GM23338 (cell line): ENCODE measurements at regions not wholly inside any gene's neighbourhood (a gene's known extent, or its start where the extent isn't known, plus 50 kb on each side); places are given as distances from the start of the nearest gene placed in this dataset.

Experiments
- ATAC-seq: fragments of 200-7000 bp; cut with Tn5 transposase; 3 replicates; pipeline ENCODE4 v1.9.1; 2020
- DNase-seq: peaks from one replicate; pipeline ENCODE4 v3.0.0-alpha.2; 2015; ENCODE audit warnings: low spot score
- H2AFZ ChIP-seq: fragments of 200-600 bp; sonication (generic); 2 replicates; pipeline ENCODE4 v1.8.0; 2016; ENCODE audit warnings: antibody characterized with exemption, mild to moderate bottlenecking, moderate library complexity
- H3F3A ChIP-seq: fragments of 200-600 bp; sonication (generic); replicated peaks from 2 replicates; pipeline ENCODE4 v1.8.0; 2017; ENCODE audit warnings: antibody characterized with exemption, mixed run types, low read depth
- H3K27ac ChIP-seq: fragments of 200-600 bp; sonication (generic); 2 replicates; pipeline ENCODE4 v1.6.1; 2016; ENCODE audit warnings: low read depth
- H3K27me3 ChIP-seq: fragments of 200-600 bp; sonication (generic); 2 replicates; pipeline ENCODE4 v1.8.0; 2016; ENCODE audit warnings: mild to moderate bottlenecking, mixed run types, moderate library complexity; ENCODE audit not compliant: insufficient read depth
- H3K36me3 ChIP-seq: fragments of 200-600 bp; sonication (generic); 2 replicates; pipeline ENCODE4 v1.8.0; 2016; ENCODE audit warnings: mild to moderate bottlenecking; ENCODE audit not compliant: insufficient read depth
- H3K4me1 ChIP-seq: fragments of 200-600 bp; sonication (generic); 2 replicates; pipeline ENCODE4 v1.8.0; 2016; ENCODE audit warnings: mild to moderate bottlenecking, moderate library complexity; ENCODE audit not compliant: insufficient read depth
- H3K4me2 ChIP-seq: fragments of 200-600 bp; sonication (generic); 2 replicates; pipeline ENCODE4 v1.7.1; 2017; ENCODE audit warnings: mixed run types
- H3K4me3 ChIP-seq: fragments of 200-600 bp; sonication (generic); 2 replicates; pipeline ENCODE4 v1.6.1; 2016; ENCODE audit warnings: mixed run types
- H3K79me2 ChIP-seq: fragments of 200-600 bp; sonication (generic); replicated peaks from 2 replicates; pipeline ENCODE4 v1.8.0; 2017; ENCODE audit warnings: mild to moderate bottlenecking; ENCODE audit not compliant: insufficient read depth
- H3K9me2 ChIP-seq: fragments of 200-600 bp; sonication (generic); 2 replicates; pipeline ENCODE4 v1.8.0; 2017; ENCODE audit not compliant: insufficient read depth
- H4K20me1 ChIP-seq: fragments of 200-600 bp; sonication (generic); replicated peaks from 2 replicates; pipeline ENCODE4 v1.8.0; 2017; ENCODE audit warnings: mild to moderate bottlenecking; ENCODE audit not compliant: insufficient read depth
- H3K27ac Mint-ChIP-seq: 2 replicates; pipeline ENCODE4 v1.8.0; 2020; ENCODE audit warnings: inconsistent platforms, mild to moderate bottlenecking, moderate library complexity, mixed read lengths
- H3K27me3 Mint-ChIP-seq: 3 replicates; pipeline ENCODE4 v1.8.0; 2022; ENCODE audit warnings: low read depth, mild to moderate bottlenecking, moderate library complexity, mixed read lengths, inconsistent platforms; ENCODE audit not compliant: insufficient read depth, poor library complexity
- H3K36me3 Mint-ChIP-seq: 3 replicates; pipeline ENCODE4 v1.8.0; 2021; ENCODE audit warnings: low read depth, mild to moderate bottlenecking, inconsistent platforms, moderate library complexity, mixed read lengths
- H3K4me1 Mint-ChIP-seq: 3 replicates; pipeline ENCODE4 v1.8.0; 2020; ENCODE audit warnings: mild to moderate bottlenecking, inconsistent platforms, mixed read lengths
- H3K4me3 Mint-ChIP-seq: 3 replicates; pipeline ENCODE4 v1.8.0; 2021; ENCODE audit warnings: moderate library complexity, mild to moderate bottlenecking, inconsistent platforms, mixed read lengths
- H3K9me3 Mint-ChIP-seq: 3 replicates; pipeline ENCODE4 v1.8.0; 2020; ENCODE audit warnings: moderate library complexity, mild to moderate bottlenecking, inconsistent platforms, mixed read lengths
- ETS1 ChIP-seq: IDR thresholded peaks from 2 replicates; pipeline ENCODE4 v1.6.1; 2016; ENCODE audit warnings: antibody characterized with exemption
- EZH2 ChIP-seq: fragments of 200-600 bp; sonication (generic); IDR thresholded peaks from one replicate; pipeline ENCODE4 v1.8.0; 2017; ENCODE audit warnings: antibody characterized with exemption, mild to moderate bottlenecking, low read depth; ENCODE audit not compliant: unreplicated experiment
- EZH2phosphoT487 ChIP-seq: fragments of 200-600 bp; sonication (generic); IDR thresholded peaks from one replicate; pipeline ENCODE4 v1.8.1; 2018; ENCODE audit warnings: antibody characterized with exemption; ENCODE audit not compliant: unreplicated experiment
- REST ChIP-seq: IDR thresholded peaks from one replicate; pipeline ENCODE4 v1.6.1; 2018; ENCODE audit warnings: antibody characterized with exemption; ENCODE audit not compliant: unreplicated experiment
- STAT1 ChIP-seq: IDR thresholded peaks from one replicate; pipeline ENCODE4 v1.6.1; 2016; ENCODE audit warnings: antibody characterized with exemption; ENCODE audit not compliant: unreplicated experiment
- ZNF114 ChIP-seq: fragments of 250-450 bp; sonication (Bioruptor Pico); IDR thresholded peaks from 2 replicates; pipeline ENCODE4 v1.5.0; 2020; ENCODE audit warnings: mild to moderate bottlenecking, moderate library complexity
- ZNF331 ChIP-seq: fragments of 250-450 bp; sonication (Bioruptor Pico); IDR thresholded peaks from 2 replicates; pipeline ENCODE4 v1.5.0; 2020; ENCODE audit warnings: low read depth, mild to moderate bottlenecking, moderate library complexity
- TF ChIP-seq, protein P1 (sequence below): fragments of 250-450 bp; sonication (Bioruptor Pico); IDR thresholded peaks from 2 replicates; pipeline ENCODE4 v1.5.0; 2020; ENCODE audit warnings: mild to moderate bottlenecking, moderate library complexity

DNA sequence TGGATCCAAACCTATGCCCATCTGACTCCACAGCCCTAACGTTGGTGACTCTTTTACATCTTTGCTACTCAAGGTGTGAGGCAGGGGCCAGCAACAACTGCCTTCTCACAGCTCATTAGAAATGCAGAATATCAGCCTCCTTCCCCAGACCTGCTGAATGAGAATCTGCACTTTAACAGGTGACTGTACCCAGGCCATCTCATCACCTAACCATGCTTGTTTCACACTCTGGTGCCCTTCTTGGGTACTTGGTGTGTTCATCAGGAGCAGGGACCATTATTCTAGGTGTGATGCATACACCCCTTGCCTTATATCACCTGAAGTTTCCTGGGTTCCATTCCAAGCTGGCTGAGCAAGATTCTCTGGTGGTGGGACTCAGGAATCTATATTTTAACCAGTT is 196.3 kb upstream of the LMCD1 start (continued):
- TF ChIP-seq, protein P1, sequence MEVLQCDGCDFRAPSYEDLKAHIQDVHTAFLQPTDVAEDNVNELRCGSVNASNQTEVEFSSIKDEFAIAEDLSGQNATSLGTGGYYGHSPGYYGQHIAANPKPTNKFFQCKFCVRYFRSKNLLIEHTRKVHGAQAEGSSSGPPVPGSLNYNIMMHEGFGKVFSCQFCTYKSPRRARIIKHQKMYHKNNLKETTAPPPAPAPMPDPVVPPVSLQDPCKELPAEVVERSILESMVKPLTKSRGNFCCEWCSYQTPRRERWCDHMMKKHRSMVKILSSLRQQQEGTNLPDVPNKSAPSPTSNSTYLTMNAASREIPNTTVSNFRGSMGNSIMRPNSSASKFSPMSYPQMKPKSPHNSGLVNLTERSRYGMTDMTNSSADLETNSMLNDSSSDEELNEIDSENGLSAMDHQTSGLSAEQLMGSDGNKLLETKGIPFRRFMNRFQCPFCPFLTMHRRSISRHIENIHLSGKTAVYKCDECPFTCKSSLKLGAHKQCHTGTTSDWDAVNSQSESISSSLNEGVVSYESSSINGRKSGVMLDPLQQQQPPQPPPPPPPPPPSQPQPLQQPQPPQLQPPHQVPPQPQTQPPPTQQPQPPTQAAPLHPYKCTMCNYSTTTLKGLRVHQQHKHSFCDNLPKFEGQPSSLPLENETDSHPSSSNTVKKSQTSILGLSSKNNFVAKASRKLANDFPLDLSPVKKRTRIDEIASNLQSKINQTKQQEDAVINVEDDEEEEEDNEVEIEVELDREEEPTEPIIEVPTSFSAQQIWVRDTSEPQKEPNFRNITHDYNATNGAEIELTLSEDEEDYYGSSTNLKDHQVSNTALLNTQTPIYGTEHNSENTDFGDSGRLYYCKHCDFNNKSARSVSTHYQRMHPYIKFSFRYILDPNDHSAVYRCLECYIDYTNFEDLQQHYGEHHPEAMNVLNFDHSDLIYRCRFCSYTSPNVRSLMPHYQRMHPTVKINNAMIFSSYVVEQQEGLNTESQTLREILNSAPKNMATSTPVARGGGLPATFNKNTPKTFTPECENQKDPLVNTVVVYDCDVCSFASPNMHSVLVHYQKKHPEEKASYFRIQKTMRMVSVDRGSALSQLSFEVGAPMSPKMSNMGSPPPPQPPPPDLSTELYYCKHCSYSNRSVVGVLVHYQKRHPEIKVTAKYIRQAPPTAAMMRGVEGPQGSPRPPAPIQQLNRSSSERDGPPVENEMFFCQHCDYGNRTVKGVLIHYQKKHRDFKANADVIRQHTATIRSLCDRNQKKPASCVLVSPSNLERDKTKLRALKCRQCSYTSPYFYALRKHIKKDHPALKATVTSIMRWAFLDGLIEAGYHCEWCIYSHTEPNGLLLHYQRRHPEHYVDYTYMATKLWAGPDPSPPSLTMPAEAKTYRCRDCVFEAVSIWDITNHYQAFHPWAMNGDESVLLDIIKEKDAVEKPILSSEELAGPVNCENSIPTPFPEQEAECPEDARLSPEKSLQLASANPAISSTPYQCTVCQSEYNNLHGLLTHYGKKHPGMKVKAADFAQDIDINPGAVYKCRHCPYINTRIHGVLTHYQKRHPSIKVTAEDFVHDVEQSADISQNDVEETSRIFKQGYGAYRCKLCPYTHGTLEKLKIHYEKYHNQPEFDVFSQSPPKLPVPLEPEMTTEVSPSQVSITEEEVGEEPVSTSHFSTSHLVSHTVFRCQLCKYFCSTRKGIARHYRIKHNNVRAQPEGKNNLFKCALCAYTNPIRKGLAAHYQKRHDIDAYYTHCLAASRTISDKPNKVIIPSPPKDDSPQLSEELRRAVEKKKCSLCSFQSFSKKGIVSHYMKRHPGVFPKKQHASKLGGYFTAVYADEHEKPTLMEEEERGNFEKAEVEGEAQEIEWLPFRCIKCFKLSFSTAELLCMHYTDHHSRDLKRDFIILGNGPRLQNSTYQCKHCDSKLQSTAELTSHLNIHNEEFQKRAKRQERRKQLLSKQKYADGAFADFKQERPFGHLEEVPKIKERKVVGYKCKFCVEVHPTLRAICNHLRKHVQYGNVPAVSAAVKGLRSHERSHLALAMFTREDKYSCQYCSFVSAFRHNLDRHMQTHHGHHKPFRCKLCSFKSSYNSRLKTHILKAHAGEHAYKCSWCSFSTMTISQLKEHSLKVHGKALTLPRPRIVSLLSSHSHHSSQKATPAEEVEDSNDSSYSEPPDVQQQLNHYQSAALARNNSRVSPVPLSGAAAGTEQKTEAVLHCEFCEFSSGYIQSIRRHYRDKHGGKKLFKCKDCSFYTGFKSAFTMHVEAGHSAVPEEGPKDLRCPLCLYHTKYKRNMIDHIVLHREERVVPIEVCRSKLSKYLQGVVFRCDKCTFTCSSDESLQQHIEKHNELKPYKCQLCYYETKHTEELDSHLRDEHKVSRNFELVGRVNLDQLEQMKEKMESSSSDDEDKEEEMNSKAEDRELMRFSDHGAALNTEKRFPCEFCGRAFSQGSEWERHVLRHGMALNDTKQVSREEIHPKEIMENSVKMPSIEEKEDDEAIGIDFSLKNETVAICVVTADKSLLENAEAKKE (CRISPR knock-in tag) = no peak
- TF ChIP-seq STAT1 (no peak), ZNF114 (CRISPR knock-in tag) (no peak), EZH2phosphoT487 (no peak), EZH2 (no peak)

DNA sequence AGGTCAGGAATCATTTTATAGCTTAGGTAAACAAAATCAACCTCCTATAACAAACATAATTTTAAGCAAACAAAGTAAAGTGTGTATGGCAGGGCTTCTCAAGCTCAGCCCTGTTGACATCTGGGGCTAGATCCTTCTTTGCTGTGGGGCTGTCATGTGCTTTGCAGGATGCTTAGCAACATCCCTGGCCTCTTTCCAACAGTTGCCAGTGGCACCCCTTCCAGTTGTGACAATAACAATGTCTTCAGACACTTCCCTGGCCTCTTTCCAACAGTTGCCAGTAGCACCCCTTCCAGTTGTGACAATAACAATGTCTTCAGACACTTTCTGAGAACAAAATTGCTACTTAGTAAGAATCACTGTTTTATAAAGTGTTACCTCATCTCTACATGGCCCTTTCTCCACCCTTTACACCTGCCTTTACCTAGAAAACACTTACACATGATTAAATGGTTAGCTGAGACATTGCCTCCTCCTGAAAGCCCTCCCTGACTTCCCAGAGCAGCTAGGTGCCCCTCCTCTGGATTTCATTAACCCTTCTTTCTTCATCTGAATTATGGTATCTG is 194.0 kb upstream of the LMCD1 start:
- H3K27ac Mint-ChIP-seq = no peak overlapping the region
- peaks cover 5% of the 10 kb centered on the region; the same call in 2 of the 3 replicates for H3K36me3 Mint-ChIP-seq
- no peaks in the 10 kb centered on the region for H3F3A ChIP-seq

More for the DNA sequence above, 194.0 kb upstream of the LMCD1 start:
- Histone ChIP-seq H3K4me2 (no peak overlapping the region), H2AFZ (no peak overlapping the region), H3K79me2 (no peaks in the 10 kb centered on the region), H3K4me1 (no peaks in the 10 kb centered on the region), H3K27ac (no peak overlapping the region), H4K20me1 (no peaks in the 10 kb centered on the region), H3K9me2 (peaks cover 7% of the 10 kb centered on the region; the same call in 1 of the 2 replicates), H3K4me3 (no peak overlapping the region), H3K36me3 (no peaks in the 10 kb centered on the region; the same call in 1 of the 2 replicates), H3K27me3 (no peaks in the 10 kb centered on the region)
- DNase-seq (no peak), ATAC-seq (no peak)
- peaks cover 6% of the 10 kb centered on the region for H3K27me3 Mint-ChIP-seq
- TF ChIP-seq ZNF331 (CRISPR knock-in tag) (no peak), REST (no peak), STAT1 (no peak), ETS1 (no peak)
- peaks cover 14% of the 10 kb centered on the region for H3K9me3 Mint-ChIP-seq
- peaks cover 9% of the 10 kb centered on the region; the same call in 1 of the 3 replicates for H3K4me1 Mint-ChIP-seq
- no peak overlapping the region for H3K4me3 Mint-ChIP-seq
